NOMO-1 treated with DMSO at 0.1 percent for 48 hours (cell line): ENCODE measurements at regions not wholly inside any gene's neighbourhood (a gene's known extent, or its start where the extent isn't known, plus 50 kb on each side); places are given as distances from the start of the nearest gene placed in this dataset.
A peak's percentile ranks its signal among the peaks of the same experiment; 100 is the strongest.

ENCODE experiments used
- DNase-seq: peaks from one replicate; lab custom pipeline; 2025; ENCODE audit not compliant: unreplicated experiment; lab: John Stamatoyannopoulos, UW

DNA sequence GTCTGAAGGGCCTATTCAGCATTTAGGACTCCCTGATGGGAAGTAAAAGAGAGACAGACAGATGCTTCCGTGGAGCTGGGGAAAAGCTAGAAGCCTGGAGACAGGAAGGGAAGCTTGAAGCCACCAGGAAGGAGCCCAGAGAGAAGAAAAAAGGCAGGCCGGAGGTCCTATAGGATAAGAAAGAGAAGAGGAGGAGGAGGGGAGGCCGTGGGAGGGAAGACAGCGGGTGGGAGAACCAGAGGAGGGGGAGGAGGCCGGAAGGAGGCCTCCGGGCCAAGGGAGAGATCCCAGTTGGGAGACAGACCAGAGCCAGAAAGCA lies 107.1 kb upstream of the PKDCC start:
- no peak for DNase-seq

DNA sequence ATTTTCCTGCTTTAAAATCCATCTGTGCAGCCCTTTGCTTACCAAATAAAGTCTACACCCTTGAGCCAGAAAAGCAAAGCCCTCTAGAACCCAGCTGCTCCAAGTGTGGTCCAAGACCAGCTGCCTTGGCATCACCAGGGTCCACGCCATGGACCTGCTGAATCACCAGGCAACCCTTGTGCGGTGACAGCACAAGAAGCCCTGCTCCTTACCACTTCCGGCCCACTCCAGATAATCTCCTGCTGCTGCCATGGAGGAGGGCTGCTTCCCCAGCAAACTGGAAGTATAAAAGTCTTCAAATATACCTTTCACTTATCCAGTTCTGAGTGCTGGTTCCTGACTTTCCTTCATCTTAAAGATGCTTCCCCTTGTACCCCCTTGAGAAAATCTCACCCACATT lies 106.0 kb upstream of the PKDCC start:
- no peak for DNase-seq

- DNase-seq = no peak
Observed at GRCh38 chr2:41942278-41942677, 105.5 kb upstream of the PKDCC start.

DNA sequence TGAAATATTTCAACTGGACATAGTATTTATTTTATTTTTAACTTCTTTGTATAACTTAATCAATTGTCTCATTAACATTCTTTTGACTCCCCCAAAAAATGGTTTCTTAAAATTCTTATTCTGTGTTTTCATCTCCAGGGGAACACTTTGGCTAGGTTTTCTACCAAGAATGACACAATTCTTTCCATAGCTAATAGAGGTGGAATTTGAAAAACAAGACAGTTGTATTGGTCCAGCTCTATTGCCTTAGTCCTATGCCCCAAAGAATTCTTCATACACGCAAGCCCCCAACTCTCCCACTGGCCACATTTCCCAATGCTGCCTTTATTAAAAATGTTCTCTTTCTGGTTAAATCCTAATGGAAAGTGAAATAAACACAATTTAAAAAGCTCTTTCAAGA lies 104.7 kb upstream of the PKDCC start:
- no peak for DNase-seq

DNA sequence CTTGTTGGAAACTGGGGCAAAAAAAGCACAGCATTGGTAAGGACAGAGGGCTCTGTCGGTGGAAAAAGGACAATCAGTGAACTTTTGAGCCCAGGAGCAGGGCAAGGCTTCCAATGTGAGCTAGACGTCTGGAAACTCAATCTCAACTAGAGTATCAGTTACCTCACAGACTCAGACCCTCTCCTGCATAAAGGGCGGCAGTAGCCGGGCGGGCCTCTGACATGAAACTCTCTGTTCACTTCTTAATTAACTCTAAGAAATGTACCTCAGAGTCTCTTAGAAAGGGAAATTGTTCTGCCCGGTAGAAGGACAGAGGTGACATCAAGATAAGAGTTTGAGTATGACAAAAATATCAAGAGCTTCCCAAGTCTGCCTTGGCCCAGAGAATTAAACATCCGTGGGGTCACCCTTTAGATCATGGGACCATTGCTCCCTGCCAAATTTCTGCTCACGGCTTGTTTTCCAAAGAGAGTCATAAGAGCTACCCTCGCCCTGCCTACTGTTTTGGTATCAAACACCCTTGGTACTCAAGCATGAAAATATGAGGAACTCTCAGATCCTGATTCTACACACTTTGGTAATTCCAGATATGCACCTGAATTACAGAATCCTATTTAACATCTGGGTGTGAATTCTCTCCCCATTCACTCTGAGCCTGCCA lies 103.5 kb upstream of the PKDCC start:
- no peak for DNase-seq

GRCh38 chr2:41947701-41948396 lies 100.0 kb upstream of the PKDCC start:
- no peak for DNase-seq

DNA sequence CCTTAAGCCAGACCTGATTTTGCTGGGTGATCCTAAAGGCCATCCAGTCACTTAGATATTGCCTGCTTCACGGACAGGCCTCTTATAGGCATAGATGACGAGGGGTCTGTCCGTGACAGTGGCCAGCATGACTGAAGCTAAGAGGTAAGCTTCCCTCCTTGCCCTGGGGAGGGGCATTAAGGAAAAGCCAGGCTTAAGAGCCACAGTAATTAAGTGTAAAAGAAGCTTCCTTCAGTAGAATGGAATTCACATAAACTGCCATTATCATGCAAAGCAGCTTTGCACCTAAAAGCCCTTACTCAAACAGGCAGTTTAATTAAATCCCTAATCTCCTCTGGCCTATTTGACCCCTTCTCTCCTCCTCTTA lies 99.4 kb upstream of the PKDCC start:
- no peak for DNase-seq

GRCh38 chr2:41949091-41949882 lies 98.5 kb upstream of the PKDCC start:
- no peak for DNase-seq

DNA sequence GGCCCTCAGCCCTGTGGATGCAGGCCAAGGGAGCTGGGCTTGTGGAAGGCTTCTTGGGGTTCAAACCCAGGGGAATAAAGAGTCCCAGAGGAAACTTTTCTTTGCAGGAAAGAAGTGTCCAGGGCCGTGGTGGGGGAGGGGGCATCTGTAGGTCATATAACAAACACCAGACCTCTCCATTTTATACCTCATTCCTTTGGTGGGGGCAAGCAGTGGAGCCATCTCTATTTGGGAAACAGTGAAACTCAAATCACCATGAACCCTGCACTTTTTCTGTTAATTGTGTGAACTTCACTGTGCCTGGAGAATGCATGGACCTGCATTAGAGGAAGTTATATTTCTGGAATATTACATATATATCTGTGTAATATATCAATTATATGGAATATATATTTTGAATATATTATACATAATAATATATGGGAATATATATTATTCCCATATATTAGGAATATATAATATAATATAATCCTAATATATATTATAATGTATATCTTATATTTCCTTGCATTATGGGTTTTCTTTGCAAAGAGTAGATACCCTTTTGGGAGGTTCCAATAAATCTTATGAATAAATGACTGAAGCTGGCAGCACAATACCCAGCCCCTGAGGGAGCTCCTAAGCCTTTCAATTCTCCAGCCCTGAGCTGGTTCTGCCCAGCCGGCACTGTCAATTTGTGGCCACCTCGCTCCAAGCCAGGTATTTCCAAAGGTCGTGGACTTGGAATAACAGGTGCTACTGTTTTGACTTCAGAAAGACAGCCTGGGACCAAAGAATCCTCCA lies 97.7 kb upstream of the PKDCC start:
- DNase-seq = no peak

DNA sequence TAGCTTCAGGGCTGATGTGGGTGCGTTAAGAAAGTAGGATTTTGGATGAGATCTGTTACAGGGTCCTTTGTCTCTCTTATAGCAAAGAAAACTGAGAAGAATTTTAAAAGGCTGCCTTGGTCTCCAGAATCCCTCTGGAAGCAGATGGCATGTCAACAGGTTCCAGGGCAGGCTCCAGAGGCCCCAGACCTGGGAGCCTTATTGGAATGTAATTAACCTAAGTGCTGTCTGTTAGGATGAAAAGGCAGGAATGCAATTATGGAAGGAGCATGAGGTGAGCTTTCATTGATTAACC lies 97.2 kb upstream of the PKDCC start:
- DNase-seq = no peak

DNA sequence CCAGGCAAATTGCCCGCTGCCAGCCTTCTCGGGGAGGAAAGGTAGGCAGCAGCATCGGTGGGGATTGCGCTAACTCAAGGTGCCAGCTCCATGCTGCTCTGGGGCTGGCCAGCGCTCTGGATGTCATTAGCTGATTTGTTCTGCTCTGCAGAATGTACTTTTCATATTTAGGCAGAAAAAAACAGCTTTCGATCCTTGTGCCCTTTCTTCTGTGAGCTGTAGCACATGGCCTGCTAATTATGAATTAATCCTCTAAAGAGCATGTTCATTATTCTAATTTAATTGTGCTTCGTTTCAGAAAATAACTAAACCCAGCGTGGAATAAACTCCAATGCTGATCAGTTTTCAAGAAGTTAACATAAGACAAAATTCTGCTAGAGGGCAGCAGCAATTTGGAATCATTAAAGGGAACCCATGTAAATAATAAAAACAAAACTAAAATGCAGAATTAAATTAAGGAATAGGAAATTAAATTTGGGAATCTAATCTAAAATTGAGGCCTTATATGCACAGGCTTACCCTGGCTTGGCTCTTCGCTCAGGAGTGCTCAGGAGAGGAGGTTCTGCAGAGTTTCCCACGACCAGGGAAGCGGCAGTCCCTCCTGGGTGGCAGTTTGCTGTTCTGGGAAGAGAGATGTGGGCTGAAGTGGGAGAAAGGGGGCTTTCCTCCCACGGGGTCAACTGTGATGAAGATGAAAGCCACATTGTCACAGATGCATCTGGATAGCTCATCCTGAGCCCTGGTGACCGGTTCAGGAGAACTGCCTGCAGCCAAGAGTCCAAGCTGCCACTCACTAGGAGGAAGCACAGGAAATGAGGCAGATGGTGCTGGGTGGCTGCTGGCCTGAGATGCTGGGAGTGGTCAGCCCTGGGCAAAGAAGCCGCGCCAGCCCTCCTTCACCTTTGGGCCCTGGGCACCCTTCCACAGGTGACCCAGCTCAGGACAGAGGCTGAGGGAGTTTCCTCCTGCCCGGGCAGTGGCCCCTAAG lies 93.2 kb upstream of the PKDCC start:
- DNase-seq = no peak

GRCh38 chr2:41955316-41956043 lies 92.3 kb upstream of the PKDCC start:
- DNase-seq = peak; percentile 83

DNA sequence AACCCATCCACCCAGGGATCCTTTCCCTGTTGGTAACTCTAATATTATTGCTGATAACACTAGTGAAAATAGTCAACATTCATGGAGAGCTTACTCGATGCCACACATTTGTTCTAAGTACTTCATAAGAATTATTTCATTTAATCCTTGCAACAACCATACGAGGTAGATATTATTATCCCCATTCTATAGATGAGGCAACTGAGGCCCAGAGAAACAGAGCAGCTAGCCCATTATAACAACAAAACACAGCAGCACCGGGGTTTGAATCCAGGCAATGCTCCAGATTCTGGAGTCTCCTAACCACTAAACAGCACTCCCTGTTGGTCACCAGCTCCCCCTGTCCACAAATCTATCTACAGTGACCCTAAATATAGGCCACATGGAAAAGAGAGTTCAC lies 90.4 kb upstream of the PKDCC start:
- no peak for DNase-seq

- DNase-seq = no peak
Observed at GRCh38 chr2:41958251-41958650, 89.6 kb upstream of the PKDCC start.

- no peak for DNase-seq
Observed at GRCh38 chr2:41958775-41959174, 89.0 kb upstream of the PKDCC start.

GRCh38 chr2:41959760-41960159 lies 88.1 kb upstream of the PKDCC start:
- DNase-seq = no peak

GRCh38 chr2:41962922-41963622 lies 84.7 kb upstream of the PKDCC start:
- no peak for DNase-seq

DNA sequence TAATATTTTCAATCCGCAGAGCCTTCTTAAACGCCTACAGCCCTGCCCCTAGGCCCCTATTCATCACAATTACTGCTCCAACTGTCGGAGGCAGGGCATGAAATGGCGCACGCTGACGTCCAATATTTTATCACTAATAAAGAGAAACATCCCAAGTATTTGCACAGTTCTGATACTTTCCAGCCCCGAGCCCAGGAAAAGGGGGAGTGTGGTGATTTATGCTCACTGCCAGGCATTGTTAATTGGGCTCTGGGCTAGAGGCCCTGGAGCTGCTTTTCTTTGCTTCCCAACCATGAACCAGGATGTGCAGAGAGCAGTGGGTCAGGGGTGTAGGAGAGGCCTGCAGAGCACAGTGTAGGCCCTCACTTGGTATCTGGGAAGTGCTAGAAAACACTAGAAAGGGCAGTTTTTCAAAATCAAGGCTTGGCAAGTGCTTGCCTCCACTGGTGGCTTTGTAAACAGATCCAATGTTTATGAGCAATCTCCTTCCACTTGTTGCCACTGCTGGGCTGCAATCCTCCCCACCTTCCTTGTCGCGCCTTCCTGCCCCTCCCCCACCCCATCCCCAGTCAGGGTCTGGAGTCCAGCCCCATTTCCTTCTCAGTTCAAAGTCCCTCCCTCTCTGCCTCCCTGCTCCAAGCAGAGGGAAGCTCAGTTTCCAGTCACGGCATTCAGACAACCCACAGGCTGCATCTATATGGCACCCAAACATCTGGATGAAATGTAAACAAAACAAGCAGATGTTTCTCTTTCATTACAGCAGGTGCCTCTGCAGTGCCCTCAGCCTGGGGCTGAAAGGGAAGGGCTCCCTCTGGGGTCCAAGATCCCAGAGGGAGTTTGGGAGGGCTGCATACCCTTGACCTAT lies 83.9 kb upstream of the PKDCC start:
- DNase-seq = no peak
